K562 (cell line): ENCODE measurements at regions not wholly inside any gene's neighbourhood (a gene's known extent, or its start where the extent isn't known, plus 50 kb on each side); places are given as distances from the start of the nearest gene placed in this dataset.

ENCODE experiments used
- ATAC-seq: fragments of 200-7000 bp; cut with Tn5 transposase; 3 replicates; pipeline ENCODE4 v1.9.1; 2020; ENCODE audit warnings: moderate library complexity
- BruUV-seq: library from RNA; stranded (reverse); fragments of 400-500 nt; replicated peaks from 2 replicates; lab custom pipeline; 2021; lab: Mats Ljungman, UMichigan
- CTCF ChIA-PET: fragments of 300-600 bp; formaldehyde crosslinking; extraction: SDS; loops from one replicate; lab custom pipeline; 2021; ENCODE audit warnings: low intra/inter-chr PET ratio; lab: Yijun Ruan, JAX
- POLR2A ChIA-PET: fragments of 300-600, 350-650 bp; sonication (Branson Sonifier 250); formaldehyde crosslinking; extraction: SDS; loops from one replicate; lab custom pipeline; 2021; ENCODE audit warnings: antibody characterized with exemption, inconsistent platforms; lab: Yijun Ruan, JAX
- DNase-seq, 4 experiments: peaks; one replicate each; pipeline versions ENCODE4 v3.0.0 to v3.0.0-alpha.2; 2011 to 2018; ENCODE audit warnings: low spot score in 3 of 4, mixed read lengths in 3 of 4; ENCODE audit errors: extremely low read depth in 1 of 4
- FAIRE-seq: peaks from 2 replicates; lab custom pipeline; 2011; peaks lifted over from hg19 to GRCh38; lab: Jason Lieb, UNC
- H2AFZ ChIP-seq: 2 replicates; pipeline ENCODE4 v1.6.0; 2011; ENCODE audit warnings: low read depth, low read length, control low read depth, inconsistent platforms
- H3K27ac ChIP-seq: fragments of 200-600 bp; 3 replicates; pipeline ENCODE4 v1.8.0; 2011; ENCODE audit warnings: low read depth, mild to moderate bottlenecking, control low read depth, inconsistent platforms, low read length, moderate library complexity, mixed read lengths; ENCODE audit errors: extremely low read depth
- H3K27me3 ChIP-seq, 2 experiments: fragments of 300-600 bp in 1 of 2; 2 replicates in 1 of 2; 3 replicates in 1 of 2; pipeline versions ENCODE4 v1.6.0 to v1.8.0; 2011; ENCODE audit warnings: inconsistent platforms in 2 of 2, low read length in 2 of 2, mild to moderate bottlenecking in 1 of 2, mixed read lengths in 1 of 2, moderate library complexity in 1 of 2; ENCODE audit not compliant: control insufficient read depth in 2 of 2, insufficient read depth in 2 of 2
- H3K36me3 ChIP-seq: fragments of 300-600 bp; 3 replicates; pipeline ENCODE4 v1.8.0; 2011; ENCODE audit warnings: mild to moderate bottlenecking, low read length, inconsistent platforms; ENCODE audit not compliant: control insufficient read depth, insufficient read depth
- H3K4me1 ChIP-seq, 2 experiments: fragments of 200-600 bp in 1 of 2; replicated peaks in 1 of 2; 2 replicates in 1 of 2; 3 replicates in 1 of 2; pipeline versions ENCODE4 v1.5.1 to v1.8.0; 2011; ENCODE audit warnings: inconsistent platforms in 2 of 2, low read length in 2 of 2, mild to moderate bottlenecking in 1 of 2, mixed read lengths in 1 of 2, moderate library complexity in 1 of 2; ENCODE audit not compliant: control insufficient read depth in 2 of 2, insufficient read depth in 2 of 2
- H3K4me2 ChIP-seq: 2 replicates; pipeline ENCODE4 v1.6.1; 2011; ENCODE audit warnings: low read length, control low read depth, inconsistent platforms, mixed read lengths; ENCODE audit not compliant: insufficient read depth
- H3K4me3 ChIP-seq: fragments of 200-600 bp; sonication (generic), shearing (Covaris generic); 2 replicates; pipeline ENCODE4 v1.5.1; 2016; ENCODE audit warnings: control low read depth, inconsistent platforms
- H3K79me2 ChIP-seq: fragments of 200-600 bp; 3 replicates; pipeline ENCODE4 v1.8.0; 2011; ENCODE audit warnings: low read length, inconsistent platforms; ENCODE audit not compliant: control insufficient read depth, insufficient read depth
- H3K9ac ChIP-seq, 2 experiments: 2 replicates each; pipeline versions ENCODE4 v1.6.0 to v1.6.1; 2011; ENCODE audit warnings: low read depth in 2 of 2, low read length in 2 of 2, control low read depth in 1 of 2, inconsistent platforms in 1 of 2, mild to moderate bottlenecking in 1 of 2, mixed read lengths in 1 of 2; ENCODE audit not compliant: insufficient read depth in 1 of 2
- H3K9me1 ChIP-seq: one replicate; pipeline ENCODE4 v1.6.0; 2011; ENCODE audit warnings: inconsistent platforms, mild to moderate bottlenecking, low read length, moderate library complexity; ENCODE audit not compliant: control insufficient read depth, insufficient read depth
- H3K9me3 ChIP-seq: replicated peaks from 2 replicates; pipeline ENCODE4 v1.5.1; 2011; ENCODE audit warnings: low read depth, low read length, inconsistent platforms; ENCODE audit not compliant: control insufficient read depth, insufficient read depth
- H4K20me1 ChIP-seq: replicated peaks from 2 replicates; pipeline ENCODE4 v1.6.1; 2011; ENCODE audit warnings: low read length, inconsistent platforms, mixed read lengths; ENCODE audit not compliant: control insufficient read depth, insufficient read depth
- ARID1B ChIP-seq: fragments of 450-650 bp; IDR thresholded peaks from 2 replicates; pipeline ENCODE4 v1.6.1; 2016; ENCODE audit warnings: antibody characterized with exemption, mild to moderate bottlenecking, inconsistent platforms
- FIP1L1 ChIP-seq: fragments of 200-400 bp; formaldehyde crosslinking; IDR thresholded peaks from 2 replicates; pipeline ENCODE4 v1.6.1; 2018; ENCODE audit warnings: mild to moderate bottlenecking, low read depth, low read length; ENCODE audit not compliant: poor library complexity, severe bottlenecking
- NR0B1 ChIP-seq: fragments of 450-650 bp; IDR thresholded peaks from one replicate; pipeline ENCODE4 v1.6.1; 2018; ENCODE audit warnings: mild to moderate bottlenecking, moderate library complexity; ENCODE audit not compliant: partially characterized antibody
- PML ChIP-seq: IDR thresholded peaks from 2 replicates; pipeline ENCODE4 v1.6.1; 2012; ENCODE audit warnings: low read length, inconsistent platforms
- POLR2AphosphoS2 ChIP-seq: IDR thresholded peaks from 2 replicates; pipeline ENCODE4 v1.6.1; 2012; ENCODE audit warnings: low read length, improper control_type of control experiment
- POLR2H ChIP-seq: IDR thresholded peaks from 2 replicates; pipeline ENCODE4 v1.6.1; 2016; ENCODE audit warnings: missing genetic modification characterization, low read depth, mild to moderate bottlenecking, control low read depth, missing compliant biosample characterization, moderate library complexity
- SMARCB1 ChIP-seq: IDR thresholded peaks from 2 replicates; pipeline ENCODE4 v1.6.1; 2011; ENCODE audit warnings: improper control_type of control experiment, low read depth; ENCODE audit not compliant: insufficient read length
- SOX6 ChIP-seq: fragments of 450-650 bp; IDR thresholded peaks from 2 replicates; pipeline ENCODE4 v1.6.1; 2014; ENCODE audit warnings: mild to moderate bottlenecking
- TAF7 ChIP-seq: fragments of 450-650 bp; IDR thresholded peaks from 2 replicates; pipeline ENCODE4 v1.6.1; 2016; ENCODE audit warnings: missing genetic modification characterization, missing compliant biosample characterization
- TCF7 ChIP-seq: sonication (generic); IDR thresholded peaks from 2 replicates; pipeline ENCODE4 v1.6.1; 2016; ENCODE audit warnings: antibody characterized with exemption, borderline replicate concordance
- THAP7 ChIP-seq: fragments of 250-450 bp; sonication (Bioruptor Pico); IDR thresholded peaks from 2 replicates; pipeline ENCODE4 v1.5.0; 2021
- ZNF583 ChIP-seq: fragments of 250-450 bp; sonication (Bioruptor Pico); IDR thresholded peaks from 2 replicates; pipeline ENCODE4 v1.4.0; 2020
- WGBS: fragments of 100-300 bp; shearing (Covaris generic); methylation state at CpG from one replicate; pipeline ENCODE4 v1.1.6; 2016; ENCODE audit warnings: low coverage, mixed read lengths; ENCODE audit not compliant: insufficient coverage; ENCODE audit errors: missing lambda C conversion rate; 5-methylcytosine and 5-hydroxymethylcytosine counted together
- in situ Hi-C: fragments of 300-500 bp; cut with MboI; formaldehyde crosslinking; loops from 4 replicates; pipeline ENCODE4 v1.15.0; 2018; ENCODE audit warnings: inconsistent platforms, mixed read lengths
- intact Hi-C: fragments of 100-400 bp; cut with micrococcal nuclease; formaldehyde crosslinking; loops from 2 replicates; pipeline ENCODE4 v1.14.2; 2022
- TF ChIP-seq, protein P1 (sequence below): fragments of 450-650 bp; formaldehyde crosslinking; IDR thresholded peaks from 2 replicates; pipeline ENCODE4 v1.4.0; 2022; ENCODE audit warnings: mild to moderate bottlenecking, moderate library complexity

- ChIA-PET CTCF (interaction anchor here (0.5 kb wide), 1 partner anchor 8 kb away, joined by 3 read pairs; no protein-coding TSS in a partner anchor), POLR2A (no interaction called here)
- Histone ChIP-seq H4K20me1 (no peaks in the 10 kb centered on the region), H3K4me3 (no peak overlapping the region), H3K27ac (no peak overlapping the region), H2AFZ (no peak overlapping the region), H3K79me2 (no peaks in the 10 kb centered on the region), H3K9ac (no peak overlapping the region), H3K36me3 (no peaks in the 10 kb centered on the region), H3K9me1 (no peaks in the 10 kb centered on the region), H3K9me3 (no peaks in the 10 kb centered on the region), H3K27me3 (peaks cover 0 to 10% of the 10 kb centered on the region in 2 experiments; a peak in 3 of 5 replicates), H3K4me2 (no peak overlapping the region), H3K4me1 (no peaks in the 10 kb centered on the region)
- TF ChIP-seq ZNF583 (CRISPR knock-in tag) (no peak), POLR2AphosphoS2 (no peak), SMARCB1 (no peak), POLR2H (no peak), PML (no peak), TCF7 (no peak), SOX6 (no peak), THAP7 (no peak), ARID1B (no peak), NR0B1 (no peak), FIP1L1 (no peak), TAF7 (tag) (no peak)
- TF ChIP-seq, protein P1, sequence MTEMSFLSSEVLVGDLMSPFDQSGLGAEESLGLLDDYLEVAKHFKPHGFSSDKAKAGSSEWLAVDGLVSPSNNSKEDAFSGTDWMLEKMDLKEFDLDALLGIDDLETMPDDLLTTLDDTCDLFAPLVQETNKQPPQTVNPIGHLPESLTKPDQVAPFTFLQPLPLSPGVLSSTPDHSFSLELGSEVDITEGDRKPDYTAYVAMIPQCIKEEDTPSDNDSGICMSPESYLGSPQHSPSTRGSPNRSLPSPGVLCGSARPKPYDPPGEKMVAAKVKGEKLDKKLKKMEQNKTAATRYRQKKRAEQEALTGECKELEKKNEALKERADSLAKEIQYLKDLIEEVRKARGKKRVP (CRISPR knock-in tag): no peak
- ATAC-seq: no peak
- no peak for FAIRE-seq
- in situ Hi-C loops: no loop called here
- BruUV-seq: no TSS peak
- no peak for DNase-seq
- intact Hi-C loops: no loop called here
- WGBS: 0% methylated on average over 7 of the region's 9 CpGs
Measured at GRCh38 chr22:49278340-49278739, 549.3 kb downstream of the BRD1 start.
